Retinal pigment epithelial cell (primary cell): ENCODE measurements at regions not wholly inside any gene's neighbourhood (a gene's known extent, or its start where the extent isn't known, plus 50 kb on each side); places are given as distances from the start of the nearest gene placed in this dataset.
"Not testable (repeated sequence)": the region's sequence is repeated elsewhere in the genome, so short reads cannot be mapped to it uniquely, and the experiment has no call there.

ENCODE experiments used
- DNase-seq: peaks from one replicate; pipeline ENCODE4 v3.0.0-alpha.2; 2010; ENCODE audit warnings: low read depth
- H3K4me3 ChIP-seq: 2 replicates; pipeline ENCODE4 v1.5.1; 2011; ENCODE audit warnings: mild to moderate bottlenecking, low read length, control low read depth, moderate library complexity

DNA sequence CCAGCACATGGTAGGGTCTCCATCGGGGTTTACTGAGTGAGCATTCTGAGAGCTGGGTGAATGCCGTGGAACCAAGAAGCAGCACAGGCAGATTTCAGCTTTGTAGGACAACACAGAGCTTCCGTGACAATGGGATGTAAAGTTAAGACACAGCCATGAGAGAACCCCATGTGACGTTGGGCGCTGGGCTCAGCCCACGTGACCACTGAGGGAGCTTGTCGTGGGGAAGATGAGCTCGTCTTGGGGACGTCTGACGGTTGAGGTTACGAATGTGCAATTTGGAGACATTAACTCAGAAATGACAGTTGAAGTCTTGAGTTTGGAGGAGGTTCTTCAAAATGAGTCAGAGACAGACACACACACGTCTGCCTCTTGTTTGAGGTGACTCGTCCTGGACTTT is 51.5 kb upstream of the MUC20 start:
- H3K4me3 ChIP-seq, DNase-seq: not testable (repeated sequence)

DNA sequence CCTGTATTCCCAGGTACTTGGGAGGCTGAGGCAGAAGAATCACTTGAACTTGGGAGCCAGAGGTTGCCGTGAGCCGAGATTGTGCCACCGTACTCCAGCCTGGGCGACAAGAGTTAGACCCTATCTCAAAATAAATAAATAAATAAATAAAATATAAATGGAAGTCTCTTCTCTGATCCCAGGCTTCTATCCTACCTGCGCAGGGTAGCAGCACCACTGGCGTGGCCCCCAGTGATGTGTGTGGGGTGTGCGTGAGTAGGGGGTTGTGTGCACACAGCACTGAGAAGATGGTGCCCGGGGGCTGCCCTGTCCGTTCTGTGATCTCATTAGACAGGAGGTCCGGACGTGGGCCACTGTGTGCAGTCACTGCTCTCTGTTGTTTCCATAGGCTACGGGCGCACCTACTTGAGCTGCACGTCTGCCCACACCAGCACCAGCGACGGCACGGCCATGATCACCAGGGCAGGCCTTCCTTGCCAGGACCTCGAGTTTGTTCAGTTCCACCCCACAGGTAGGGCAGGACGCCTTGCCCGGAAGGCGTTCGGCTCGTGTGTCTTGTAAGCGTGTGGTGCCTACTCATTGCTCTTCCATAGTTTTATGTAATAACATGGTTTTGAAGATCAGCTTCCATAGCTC is 52.5 kb upstream of the MUC20 start:
- H3K4me3 ChIP-seq, DNase-seq: not testable (repeated sequence)

DNA sequence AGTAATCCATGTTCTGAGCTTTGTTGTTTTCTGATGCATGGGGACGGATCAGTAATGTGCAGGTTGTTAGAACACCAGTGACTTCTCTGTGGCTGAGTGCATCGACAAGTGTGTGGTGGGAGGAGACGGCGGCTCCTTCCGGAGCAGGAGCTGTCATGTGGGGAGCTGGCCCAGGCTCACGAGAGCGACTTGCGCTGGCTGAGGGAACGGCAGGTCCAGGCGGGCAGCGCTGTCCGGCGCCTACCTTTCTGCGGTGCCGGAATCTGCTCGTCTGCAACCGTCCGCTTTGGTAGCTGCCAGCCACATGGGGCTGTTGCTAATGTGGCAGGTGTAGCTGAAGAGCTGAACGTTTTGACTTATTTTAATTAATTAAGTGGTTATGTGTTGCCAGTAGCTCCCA is 55.5 kb upstream of the MUC20 start:
- H3K4me3 ChIP-seq, DNase-seq: not testable (repeated sequence)

DNA sequence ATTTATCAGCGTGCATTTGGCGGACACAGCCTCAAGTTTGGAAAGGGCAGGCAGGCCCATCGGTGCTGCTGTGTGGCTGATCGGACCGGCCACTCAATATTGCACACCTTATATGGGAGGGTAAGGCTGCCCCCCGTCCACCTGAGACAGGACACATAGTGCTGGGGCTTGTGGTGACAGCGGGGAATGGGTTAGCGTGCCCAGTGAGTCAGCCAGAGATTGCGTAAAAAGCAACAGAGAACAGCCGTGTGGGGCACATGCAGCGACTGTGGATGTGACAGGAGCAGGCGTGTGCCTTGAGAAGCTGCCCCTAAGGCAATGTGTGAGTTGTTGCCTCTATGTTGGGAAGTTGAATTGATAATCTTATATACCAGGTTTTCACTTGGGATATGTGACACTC is 56.6 kb upstream of the MUC20 start:
- H3K4me3 ChIP-seq, DNase-seq: not testable (repeated sequence)

DNA sequence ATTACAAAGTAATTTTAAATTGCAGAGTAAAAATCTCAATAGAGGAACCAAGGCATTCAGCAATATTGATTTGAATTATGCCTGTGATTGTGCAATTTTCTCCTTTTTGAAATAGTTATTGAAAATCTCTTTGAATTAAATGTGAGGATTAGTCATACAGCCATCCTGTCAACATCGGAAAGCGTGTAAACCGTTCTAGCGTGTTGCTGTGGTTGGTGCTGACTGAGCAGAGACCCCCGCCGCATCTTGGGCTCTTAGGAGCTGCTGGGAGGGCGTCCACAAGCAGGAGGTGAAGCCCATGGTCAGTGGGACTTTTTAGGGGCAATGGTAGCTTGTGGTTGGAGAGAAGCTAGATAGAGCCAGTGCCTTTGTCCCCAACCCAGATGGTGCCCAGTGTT is 61.6 kb upstream of the MUC20 start:
- H3K4me3 ChIP-seq, result peak overlapping the region; percentile 29
- not testable (repeated sequence) for DNase-seq

DNA sequence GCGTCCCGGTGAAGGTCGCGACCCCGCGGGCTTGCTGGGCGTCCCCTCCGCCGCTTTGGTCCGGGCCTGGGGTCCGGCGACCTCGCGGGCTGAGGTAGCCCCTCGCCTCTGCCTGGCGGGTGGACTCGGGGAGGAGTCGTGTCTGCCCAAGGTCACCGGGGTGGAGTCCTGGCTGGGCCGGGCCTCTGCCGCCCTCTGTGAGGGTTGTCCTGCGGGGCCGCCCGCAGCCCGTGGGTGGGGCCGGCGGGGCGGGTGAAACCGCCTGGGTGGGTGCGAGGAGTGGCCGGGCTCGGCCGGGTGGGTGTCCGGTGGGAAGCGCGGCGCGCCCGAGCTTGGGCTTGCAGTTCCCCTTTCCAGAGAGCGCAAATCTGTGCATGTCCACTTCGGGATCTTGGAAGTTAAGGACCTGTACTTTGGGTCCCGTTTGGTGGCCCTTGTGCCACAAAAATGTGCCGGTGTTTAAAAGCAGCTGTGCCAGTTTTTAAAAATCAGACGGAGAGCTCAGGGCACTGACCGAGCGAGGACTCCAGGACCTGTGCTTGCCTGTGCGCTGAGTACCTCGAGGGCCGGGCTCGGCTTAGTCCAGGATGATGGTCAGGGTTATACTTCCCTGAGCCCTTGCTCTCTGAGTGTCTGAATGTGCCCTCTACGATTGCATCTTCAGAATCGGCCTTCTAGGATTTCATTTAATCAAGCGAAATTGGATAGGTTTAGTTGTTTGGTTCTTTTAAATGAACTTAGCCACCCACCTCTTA is 62.2 kb upstream of the MUC20 start:
- peak overlapping the region; percentile 29 for H3K4me3 ChIP-seq
- DNase-seq, result not testable (repeated sequence)

DNA sequence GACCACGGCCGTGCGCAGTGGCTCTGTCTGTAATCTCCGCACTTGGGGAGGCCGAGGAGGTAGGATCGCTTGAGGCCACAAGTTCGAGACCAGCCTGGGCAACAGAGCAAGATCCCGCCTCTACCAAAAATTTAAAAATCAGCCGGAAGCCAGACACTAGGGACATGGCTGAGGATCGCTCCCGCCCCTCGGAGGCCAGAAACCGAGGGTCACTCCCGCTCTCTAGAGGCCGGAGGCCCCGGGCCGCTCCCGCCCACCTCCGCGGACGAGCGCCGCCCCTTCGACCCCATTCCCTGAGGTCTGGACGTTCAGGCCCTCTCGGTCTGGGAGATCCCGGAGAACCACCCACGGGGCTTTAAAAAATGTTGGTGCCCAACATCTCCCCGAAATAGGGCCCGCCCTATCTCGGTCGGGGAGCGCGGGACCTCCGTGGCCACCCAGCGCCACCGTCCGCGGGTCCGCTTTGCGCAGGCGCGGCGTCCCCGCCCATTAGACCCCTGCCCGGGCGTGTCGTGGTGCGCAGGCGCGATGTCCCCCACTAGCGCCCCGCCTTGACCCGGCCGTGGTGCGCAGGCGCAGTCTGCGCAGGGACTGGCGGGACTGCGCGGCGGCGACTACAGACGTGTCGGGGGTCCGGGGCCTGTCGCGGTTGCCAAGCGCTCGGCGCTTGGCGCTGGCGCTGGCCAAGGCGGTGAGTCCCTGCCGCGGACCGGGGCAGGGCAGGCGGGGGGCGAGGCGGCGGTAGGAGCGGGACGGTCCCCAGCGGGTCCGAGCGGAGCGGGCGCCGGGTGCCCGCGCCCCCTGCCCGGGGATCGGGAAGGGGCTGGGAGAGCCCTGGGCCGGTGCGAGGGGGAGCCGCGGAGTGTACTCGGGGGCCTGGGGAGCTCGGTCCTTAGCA is 63.1 kb upstream of the MUC20 start:
- DNase-seq, result peak; percentile 21
- H3K4me3 ChIP-seq, result peak overlapping the region; percentile 59

DNA sequence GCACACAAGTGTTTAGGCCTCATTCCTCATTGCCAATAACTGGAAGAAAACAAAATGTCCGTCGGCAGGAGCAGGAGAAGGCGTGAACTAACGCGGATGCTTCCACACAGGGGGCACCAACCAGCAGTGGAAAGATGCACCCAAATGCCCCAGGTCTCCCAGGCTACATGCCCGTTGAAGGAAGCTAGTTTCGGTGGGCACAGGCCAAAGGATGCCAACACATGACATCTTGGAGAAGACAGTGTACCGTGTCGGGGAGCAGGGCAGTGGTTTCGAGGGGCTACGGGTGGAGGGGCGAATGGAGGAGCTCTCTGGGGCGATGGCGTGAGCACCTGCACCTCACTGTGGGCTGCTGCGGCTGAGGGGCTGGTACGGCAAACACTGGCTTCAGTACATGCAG is 64.7 kb upstream of the MUC20 start:
- H3K4me3 ChIP-seq, DNase-seq: not testable (repeated sequence)

DNA sequence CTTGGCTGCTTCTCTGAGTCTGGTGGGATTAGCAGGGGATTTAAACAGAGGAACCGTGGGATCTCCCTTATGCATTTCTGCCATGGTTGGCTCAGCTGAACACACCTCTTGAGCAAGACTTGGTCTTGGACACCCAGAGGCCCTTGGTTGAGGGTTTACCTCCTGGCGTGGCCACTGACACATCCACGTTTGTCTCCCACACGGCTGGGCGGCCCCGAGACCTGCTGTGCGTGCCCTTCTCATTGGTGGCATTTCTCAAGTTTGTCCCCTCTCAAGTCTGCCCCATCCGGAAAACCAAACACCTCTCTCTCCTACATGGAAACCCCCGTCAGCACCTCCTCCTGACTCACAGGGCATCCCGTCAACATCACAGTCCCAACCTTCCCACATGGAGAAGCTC is 66.0 kb upstream of the MUC20 start:
- DNase-seq, H3K4me3 ChIP-seq: not testable (repeated sequence)

DNA sequence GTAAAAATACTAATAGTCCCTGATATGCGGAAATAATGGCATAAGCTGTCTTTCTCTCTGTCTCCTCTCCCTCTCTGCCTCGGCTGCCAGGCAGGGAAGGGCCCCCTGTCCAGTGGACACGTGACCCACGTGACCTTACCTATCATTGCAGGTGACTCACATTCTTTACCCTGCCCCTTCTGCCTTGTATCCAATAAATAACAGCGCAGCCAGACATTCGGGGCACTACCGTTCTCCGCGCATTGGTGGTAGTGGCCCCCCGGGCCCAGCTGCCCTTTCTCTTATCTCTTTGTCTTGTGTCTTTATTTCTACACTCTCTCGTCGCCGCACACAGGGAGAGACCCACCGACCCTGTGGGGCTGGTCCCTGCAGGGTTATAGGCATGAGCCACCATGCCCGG is 66.6 kb upstream of the MUC20 start:
- not testable (repeated sequence) for H3K4me3 ChIP-seq, DNase-seq

DNA sequence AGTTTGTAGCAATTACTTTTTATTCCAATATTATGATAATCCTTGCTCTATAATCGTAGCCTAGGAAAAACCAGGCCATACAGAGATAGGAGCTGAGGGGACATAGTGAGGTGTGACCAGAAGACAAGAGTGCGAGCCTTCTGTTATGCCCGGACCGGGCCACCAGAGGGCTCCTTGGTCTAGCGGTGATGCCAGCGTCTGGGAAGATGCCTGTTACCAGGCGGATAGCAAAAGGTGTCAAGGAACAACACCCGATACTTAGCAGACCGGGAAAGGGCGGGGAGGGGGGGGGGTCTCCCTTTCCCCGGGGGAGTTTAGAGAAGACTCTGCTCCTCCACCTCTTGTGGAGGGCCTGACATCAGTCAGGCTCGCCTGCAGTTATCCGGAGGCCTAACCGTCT is 67.1 kb upstream of the MUC20 start:
- not testable (repeated sequence) for H3K4me3 ChIP-seq, DNase-seq

DNA sequence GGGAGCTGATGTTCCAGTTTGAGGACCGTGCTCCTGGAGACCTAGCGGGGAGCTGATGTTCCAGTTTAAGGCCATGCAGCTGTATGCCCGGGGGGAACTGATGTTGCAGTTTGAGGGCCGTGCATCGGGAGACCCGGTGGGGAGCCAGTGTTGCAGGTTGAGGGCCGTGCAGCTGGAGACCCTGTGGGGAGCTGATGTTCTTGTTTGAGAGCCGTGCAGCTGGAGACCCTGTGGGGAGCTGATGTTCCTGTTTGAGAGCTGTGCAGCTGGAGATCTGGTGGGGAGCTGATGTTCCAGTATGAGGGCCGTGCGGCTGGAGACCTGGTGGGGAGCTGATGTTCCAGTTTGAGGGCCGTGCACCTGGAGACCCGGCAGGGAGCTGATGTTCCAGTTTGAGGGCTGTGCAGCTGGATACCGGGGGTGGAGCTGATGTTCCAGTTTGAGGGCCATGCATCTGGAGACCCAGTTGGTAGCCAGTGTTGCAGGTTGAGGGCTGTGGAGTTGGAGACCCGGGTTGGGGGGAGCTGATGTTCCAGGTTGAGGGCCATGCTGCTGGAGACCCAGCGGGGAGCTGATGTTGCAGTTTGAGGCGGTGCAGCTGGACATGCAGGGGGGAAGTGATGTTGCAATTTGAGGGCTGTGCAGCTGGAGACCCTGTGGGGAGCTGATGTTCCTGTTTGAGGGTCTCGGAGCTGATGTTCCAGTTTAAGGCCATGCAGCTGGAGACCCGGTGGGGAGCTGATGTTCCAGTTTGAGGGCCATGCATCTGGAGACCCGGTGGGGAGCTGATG is 64.4 kb upstream of the APOD start:
- not testable (repeated sequence) for DNase-seq, H3K4me3 ChIP-seq

DNA sequence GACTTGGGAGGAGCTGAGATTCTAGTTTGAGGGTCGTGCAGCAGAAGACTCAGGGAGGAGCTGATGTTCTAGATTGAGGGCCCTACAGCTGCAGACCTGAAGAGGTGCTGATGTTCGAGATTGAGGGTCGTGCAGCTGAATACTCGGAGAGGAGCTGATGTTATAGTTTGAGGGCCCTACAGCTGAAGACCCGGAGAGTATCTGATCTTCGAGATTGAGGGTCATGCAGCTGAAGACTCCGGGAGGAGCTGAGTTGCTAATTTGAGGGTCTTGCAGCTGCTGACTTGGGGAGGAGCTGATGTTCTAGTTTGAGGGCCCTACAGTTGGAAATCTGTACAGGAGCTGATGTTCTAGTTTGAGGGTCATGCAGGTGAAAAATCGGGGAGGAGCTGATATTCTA is 62.1 kb upstream of the APOD start:
- H3K4me3 ChIP-seq, DNase-seq: not testable (repeated sequence)

DNA sequence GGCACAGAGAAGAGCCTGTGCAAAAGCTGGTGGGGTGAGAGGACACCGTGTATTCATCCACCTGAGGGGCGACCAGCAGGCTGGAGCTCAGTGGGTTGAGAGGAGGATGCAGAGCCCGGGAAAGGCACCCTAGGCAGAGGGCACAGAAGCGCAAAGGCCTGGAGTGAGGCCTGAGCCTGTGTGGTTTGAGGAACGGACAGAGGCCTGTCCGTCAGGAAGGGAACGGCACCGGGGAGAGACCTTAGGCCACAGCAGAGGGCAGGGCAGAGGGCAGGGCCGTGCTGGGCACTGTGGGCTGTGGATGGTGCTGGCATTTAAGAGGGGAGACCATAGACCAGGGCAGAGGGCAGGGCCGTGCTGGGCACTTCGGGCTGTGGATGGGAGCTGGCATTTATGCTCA is 59.5 kb upstream of the APOD start:
- not testable (repeated sequence) for DNase-seq, H3K4me3 ChIP-seq

DNA sequence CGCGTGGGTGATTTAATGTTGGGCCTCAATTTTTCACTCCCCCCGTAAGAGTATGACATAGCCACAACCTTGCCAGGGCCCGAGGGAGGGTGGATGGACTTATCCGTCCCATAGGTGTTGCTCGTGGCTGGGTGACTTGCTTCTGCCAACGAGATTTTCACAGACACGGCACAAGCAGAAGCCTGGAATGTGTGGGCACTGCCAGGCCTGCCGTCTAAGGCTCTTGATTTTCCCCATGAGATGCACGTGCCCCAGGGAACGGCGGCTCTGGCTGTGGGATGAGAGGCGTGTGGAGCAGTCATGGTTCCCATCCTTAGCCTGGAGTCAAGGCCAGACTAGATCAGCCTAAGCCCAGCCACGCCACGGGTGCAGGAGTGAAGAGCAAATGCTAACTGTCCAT is 58.6 kb upstream of the APOD start:
- not testable (repeated sequence) for H3K4me3 ChIP-seq, DNase-seq

DNA sequence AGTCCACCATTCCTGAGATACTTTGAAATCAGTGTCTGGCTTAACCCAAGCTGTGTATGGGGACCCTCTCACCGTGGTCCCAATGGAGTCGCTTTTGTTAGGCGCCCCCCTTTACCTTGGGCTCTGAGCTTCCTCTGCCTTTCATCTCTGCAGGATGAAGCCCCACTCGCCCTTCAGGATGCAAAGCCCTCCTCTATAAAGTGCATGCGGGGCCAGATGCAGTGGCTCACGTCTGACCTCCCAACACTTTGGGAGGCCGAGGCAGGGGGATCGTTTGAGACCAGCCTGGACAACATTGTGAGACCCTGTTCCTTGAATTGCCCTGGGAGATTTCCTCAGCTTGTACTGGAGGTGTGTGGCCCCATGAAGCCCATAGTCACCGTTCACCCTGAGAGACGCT is 54.7 kb upstream of the APOD start:
- DNase-seq, H3K4me3 ChIP-seq: not testable (repeated sequence)

DNA sequence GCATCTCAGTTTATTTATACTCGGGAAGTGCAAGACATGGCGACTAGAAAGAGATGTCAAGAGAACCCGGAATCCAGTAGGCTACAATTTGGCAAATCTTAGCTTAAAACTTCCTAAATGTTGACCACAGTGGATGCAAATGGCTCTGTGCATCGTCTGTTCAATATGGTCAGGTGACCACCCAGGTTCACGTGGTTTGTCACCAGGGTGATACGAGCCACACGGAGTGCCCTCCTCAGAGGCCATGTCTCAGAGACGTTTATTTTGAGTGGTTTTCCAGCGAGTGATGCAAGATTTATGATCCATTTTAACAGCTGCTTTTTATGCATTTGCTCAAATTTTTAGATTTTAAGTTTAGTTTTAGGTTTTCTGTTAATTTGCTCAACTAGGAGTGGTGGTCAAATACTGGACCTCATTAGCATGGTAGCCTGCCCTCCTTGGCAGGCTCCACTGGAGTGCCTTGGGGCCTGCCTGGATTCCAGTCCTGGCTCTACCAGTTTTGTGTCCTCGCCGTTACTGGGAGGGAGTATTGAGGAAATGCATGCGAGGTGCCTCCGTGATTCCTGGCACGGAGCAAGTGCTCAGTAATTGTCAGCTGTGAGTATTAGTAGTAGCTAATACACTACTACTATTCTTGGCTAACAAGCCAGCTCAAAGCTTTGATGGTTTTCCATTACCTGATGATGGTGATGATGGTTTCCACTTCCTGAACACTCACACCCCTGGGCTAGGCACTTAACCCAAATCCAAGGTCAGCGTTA is 53.9 kb upstream of the APOD start:
- DNase-seq, H3K4me3 ChIP-seq: not testable (repeated sequence)

DNA sequence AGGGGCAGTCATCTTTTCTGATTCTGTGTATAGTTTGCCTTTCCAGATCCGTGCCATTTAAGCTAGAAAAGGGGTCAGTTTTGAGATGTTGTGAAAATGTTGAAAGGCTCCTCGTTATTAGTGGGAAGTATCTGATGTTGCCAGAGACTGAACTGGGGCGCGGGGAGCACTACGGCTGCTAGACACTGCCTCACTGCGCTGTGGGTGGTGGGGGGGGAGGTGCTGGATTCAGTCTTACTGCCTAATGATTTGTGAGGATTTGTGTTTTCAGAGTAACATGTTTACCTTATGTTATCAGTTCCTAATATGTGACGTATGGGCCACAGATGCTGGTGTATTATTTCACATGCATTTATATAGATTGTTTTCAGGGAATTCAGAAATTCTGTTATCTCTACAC is 53.3 kb upstream of the APOD start:
- not testable (repeated sequence) for H3K4me3 ChIP-seq, DNase-seq
